Common myeloid progenitor, CD34-positive (primary cell): ENCODE measurements at regions not wholly inside any gene's neighbourhood (a gene's known extent, or its start where the extent isn't known, plus 50 kb on each side); places are given as distances from the start of the nearest gene placed in this dataset.

ENCODE experiments used
- CTCF ChIA-PET: fragments of 350-600 bp; sonication (Branson Sonifier 250); formaldehyde crosslinking; loops from one replicate; lab custom pipeline; 2021; ENCODE audit warnings: antibody characterized with exemption; lab: Charles Lee
- POLR2A ChIA-PET: fragments of 350-600 bp; sonication (Branson Sonifier 250); formaldehyde crosslinking; loops from one replicate; lab custom pipeline; 2021; ENCODE audit warnings: antibody characterized with exemption; lab: Charles Lee
- DNase-seq, 3 donors: peaks; one replicate each; pipeline versions ENCODE4 v3.0.0 to v3.0.0-alpha.2; 2013
- H3K27ac ChIP-seq, 2 experiments: 1 replicate in 1 of 2; 2 replicates in 1 of 2; pipeline ENCODE4 v1.7.0; 2013; ENCODE audit warnings: inconsistent platforms in 2 of 2, low read length in 2 of 2, mild to moderate bottlenecking in 2 of 2, low read depth in 1 of 2, moderate library complexity in 1 of 2; ENCODE audit not compliant: severe bottlenecking in 2 of 2, insufficient read depth in 1 of 2, poor library complexity in 1 of 2
- H3K27me3 ChIP-seq, 5 experiments: replicated peaks in 2 of 5; 1 replicate in 3 of 5; 2 replicates in 2 of 5; pipeline versions ENCODE4 v1.6.1 to v1.7.0; 2013; ENCODE audit warnings: low read length in 4 of 5, mild to moderate bottlenecking in 2 of 5, moderate library complexity in 2 of 5, inconsistent platforms in 1 of 5; ENCODE audit not compliant: insufficient read depth in 5 of 5, control insufficient read depth in 4 of 5
- H3K36me3 ChIP-seq, 4 experiments: 1 replicate in 2 of 4; 2 replicates in 2 of 4; pipeline versions ENCODE4 v1.6.1 to v1.7.0; 2013; ENCODE audit warnings: low read length in 3 of 4, control low read depth in 1 of 4, mild to moderate bottlenecking in 1 of 4; ENCODE audit not compliant: control insufficient read depth in 4 of 4, insufficient read depth in 4 of 4
- H3K4me1 ChIP-seq, 4 experiments: 1 replicate in 3 of 4; 2 replicates in 1 of 4; pipeline versions ENCODE4 v1.6.1 to v1.7.1; 2013; ENCODE audit warnings: low read length in 3 of 4, mild to moderate bottlenecking in 3 of 4, control low read depth in 1 of 4, inconsistent platforms in 1 of 4, moderate library complexity in 1 of 4; ENCODE audit not compliant: control insufficient read depth in 4 of 4, insufficient read depth in 4 of 4; ENCODE audit errors: control extremely low read depth in 1 of 4
- H3K4me3 ChIP-seq, 7 experiments: 1 replicate in 4 of 7; 2 replicates in 3 of 7; pipeline versions ENCODE4 v1.5.1 to v1.7.0; 2013; ENCODE audit warnings: mild to moderate bottlenecking in 7 of 7, low read length in 6 of 7, moderate library complexity in 6 of 7, inconsistent platforms in 2 of 7, low read depth in 2 of 7, control low read depth in 1 of 7; ENCODE audit not compliant: insufficient read depth in 4 of 7, control insufficient read depth in 1 of 7; ENCODE audit errors: extremely low read depth in 1 of 7
- H3K9me3 ChIP-seq, 5 experiments: 1 replicate in 4 of 5; 2 replicates in 1 of 5; pipeline versions ENCODE4 v1.6.1 to v1.7.1; 2013; ENCODE audit warnings: low read length in 4 of 5, mild to moderate bottlenecking in 2 of 5, inconsistent platforms in 1 of 5, low read depth in 1 of 5, moderate library complexity in 1 of 5; ENCODE audit not compliant: control insufficient read depth in 4 of 5, insufficient read depth in 2 of 5; ENCODE audit errors: control extremely low read depth in 1 of 5
- WGBS: methylation state at CpG from one replicate; pipeline ENCODE4 v1.1.5; 2013; ENCODE audit not compliant: insufficient coverage; 5-methylcytosine and 5-hydroxymethylcytosine counted together

- no peak for DNase-seq
- POLR2A ChIA-PET: no interaction called here
- H3K4me3 ChIP-seq: no peak overlapping the region
- H3K27me3 ChIP-seq: no peaks in the 10 kb centered on the region
- no peaks in the 10 kb centered on the region for H3K9me3 ChIP-seq
- H3K4me1 ChIP-seq: no peaks in the 10 kb centered on the region
- WGBS: 100% methylated on average over 3 of the region's 4 CpGs
- CTCF ChIA-PET: no interaction called here
- H3K27ac ChIP-seq: no peak overlapping the region
- H3K36me3 ChIP-seq: no peaks in the 10 kb centered on the region
These were observed 327.1 kb upstream of the CDH2 start for GRCh38 chr18:28504066-28504465.

- no peak for DNase-seq
- H3K9me3 ChIP-seq: no peaks in the 10 kb centered on the region
- ChIA-PET CTCF (interaction anchor here (1.3 kb wide), 1 partner anchor 65 kb away, joined by 3 read pairs; no protein-coding TSS in a partner anchor), POLR2A (no interaction called here)
- H3K27me3 ChIP-seq: no peaks in the 10 kb centered on the region
- no peak overlapping the region for H3K4me3 ChIP-seq
- H3K4me1 ChIP-seq: no peaks in the 10 kb centered on the region
- 100% methylated on average over 1 of the region's 1 CpG for WGBS
- no peak overlapping the region for H3K27ac ChIP-seq
- H3K36me3 ChIP-seq: no peaks in the 10 kb centered on the region
These were observed 317.2 kb upstream of the CDH2 start for GRCh38 chr18:28494151-28494550.

GRCh38 chr18:28485918-28486317, 309.0 kb upstream of the CDH2 start:
- no peaks in the 10 kb centered on the region for H3K27me3 ChIP-seq
- CTCF ChIA-PET: no interaction called here

GRCh38 chr18:28485210-28485801, 308.4 kb upstream of the CDH2 start:
- no peaks in the 10 kb centered on the region for H3K9me3 ChIP-seq
- DNase-seq: no peak
- CTCF ChIA-PET: no interaction called here

More at GRCh38 chr18:28485918-28486317, 309.0 kb upstream of the CDH2 start:
- DNase-seq: peak in 2 of 3 donors; percentile 23 to 42
- H3K27ac ChIP-seq: peak overlapping the region in 1 of 2 experiments; percentile 16
- 0% methylated on average over 2 of the region's 2 CpGs for WGBS
- peaks cover 0 to 4% (median 1%) of the 10 kb centered on the region in 4 experiments for H3K4me1 ChIP-seq
- H3K36me3 ChIP-seq: no peaks in the 10 kb centered on the region
- no peaks in the 10 kb centered on the region for H3K9me3 ChIP-seq
- H3K4me3 ChIP-seq: peak overlapping the region in 2 of 7 experiments; percentile 28
- POLR2A ChIA-PET: no interaction called here

GRCh38 chr18:28478531-28478930, 301.6 kb upstream of the CDH2 start:
- Histone ChIP-seq H3K4me3 (no peak overlapping the region), H3K27me3 (no peaks in the 10 kb centered on the region), H3K27ac (no peak overlapping the region), H3K9me3 (peaks cover 0 to 9% (median 3%) of the 10 kb centered on the region in 5 experiments), H3K36me3 (no peaks in the 10 kb centered on the region), H3K4me1 (no peaks in the 10 kb centered on the region)
- ChIA-PET CTCF (interaction anchor here (0.6 kb wide), 1 partner anchor 1796 kb away, joined by 3 read pairs; no protein-coding TSS in a partner anchor), POLR2A (no interaction called here)
- no peak for DNase-seq
- 100% methylated on average over 1 of the region's 1 CpG for WGBS

More at GRCh38 chr18:28485210-28485801, 308.4 kb upstream of the CDH2 start:
- POLR2A ChIA-PET: no interaction called here
- no peaks in the 10 kb centered on the region for H3K27me3 ChIP-seq
- H3K4me3 ChIP-seq: no peak overlapping the region
- peak overlapping the region in 1 of 2 experiments; percentile 4 for H3K27ac ChIP-seq
- peaks cover 0 to 4% (median 1%) of the 10 kb centered on the region in 4 experiments for H3K4me1 ChIP-seq
- H3K36me3 ChIP-seq: no peaks in the 10 kb centered on the region

DNA sequence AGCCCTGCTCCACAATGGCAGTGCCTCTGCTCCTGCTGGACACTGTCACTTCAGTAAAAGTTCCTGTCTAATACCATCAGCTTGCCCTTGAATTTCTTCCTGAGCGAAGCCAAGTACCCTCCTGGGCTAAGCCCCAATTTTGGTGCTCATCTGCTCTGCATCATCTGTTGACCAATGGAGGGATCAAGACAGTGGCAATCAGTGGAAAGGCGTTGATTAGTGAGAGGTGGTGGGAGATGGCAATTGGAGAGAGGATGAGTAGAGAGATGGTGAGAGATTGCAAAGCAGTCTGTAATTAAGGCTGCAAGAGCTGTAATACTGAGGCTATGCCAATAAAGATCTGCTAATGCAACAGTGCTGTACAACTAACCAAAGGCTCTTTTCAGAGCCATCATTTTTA, 299.4 kb upstream of the CDH2 start:
- no peaks in the 10 kb centered on the region for H3K36me3 ChIP-seq
- CTCF ChIA-PET: no interaction called here
- 100% methylated on average over 2 of the region's 2 CpGs for WGBS

GRCh38 chr18:28469946-28470345, 293.0 kb upstream of the CDH2 start:
- DNase-seq: no peak
- ChIA-PET CTCF (no interaction called here), POLR2A (no interaction called here)
- Histone ChIP-seq H3K27ac (no peak overlapping the region), H3K4me3 (no peak overlapping the region), H3K36me3 (no peaks in the 10 kb centered on the region), H3K9me3 (peaks cover 0 to 3% (median 0%) of the 10 kb centered on the region in 5 experiments), H3K4me1 (no peaks in the 10 kb centered on the region), H3K27me3 (no peaks in the 10 kb centered on the region)
- no CpG with 5 or more reads among the region's 2 CpGs for WGBS

More for the DNA sequence above, 299.4 kb upstream of the CDH2 start:
- Histone ChIP-seq H3K27me3 (no peaks in the 10 kb centered on the region), H3K9me3 (peaks cover 0 to 9% (median 3%) of the 10 kb centered on the region in 5 experiments), H3K4me1 (no peaks in the 10 kb centered on the region), H3K4me3 (no peak overlapping the region), H3K27ac (no peak overlapping the region)
- POLR2A ChIA-PET: no interaction called here
- DNase-seq: no peak
